Neural progenitor cell (in vitro differentiated cells): ENCODE measurements at regions not wholly inside any gene's neighbourhood (a gene's known extent, or its start where the extent isn't known, plus 50 kb on each side); places are given as distances from the start of the nearest gene placed in this dataset.

Source experiments
- DNase-seq: peaks from one replicate; pipeline ENCODE4 v3.0.0-alpha.2; 2016; ENCODE audit warnings: low spot score
- H2AFZ ChIP-seq: fragments of 200-600 bp; sonication (generic); replicated peaks from 2 replicates; pipeline ENCODE4 v1.6.1; 2016; ENCODE audit warnings: antibody characterized with exemption
- H3F3A ChIP-seq: fragments of 200-600 bp; sonication (generic); 2 replicates; pipeline ENCODE4 v1.6.1; 2016; ENCODE audit warnings: antibody characterized with exemption, low read depth
- H3K27ac ChIP-seq: fragments of 200-600 bp; sonication (generic); 2 replicates; pipeline ENCODE4 v1.5.1; 2016; ENCODE audit warnings: mild to moderate bottlenecking
- H3K27me3 ChIP-seq: fragments of 200-600 bp; sonication (generic); 2 replicates; pipeline ENCODE4 v1.6.1; 2016; ENCODE audit warnings: mild to moderate bottlenecking, moderate library complexity
- H3K36me3 ChIP-seq: fragments of 200-600 bp; sonication (generic); 2 replicates; pipeline ENCODE4 v1.5.1; 2016
- H3K4me1 ChIP-seq: fragments of 200-600 bp; sonication (generic); 2 replicates; pipeline ENCODE4 v1.6.1; 2016; ENCODE audit warnings: mixed run types
- H3K4me2 ChIP-seq: fragments of 200-600 bp; sonication (generic); 2 replicates; pipeline ENCODE4 v1.6.1; 2016
- H3K4me3 ChIP-seq: fragments of 200-600 bp; sonication (generic); 2 replicates; pipeline ENCODE4 v1.5.1; 2016
- H3K79me2 ChIP-seq: fragments of 200-600 bp; sonication (generic); 2 replicates; pipeline ENCODE4 v1.6.1; 2016; ENCODE audit warnings: low read depth
- H3K9ac ChIP-seq: fragments of 200-600 bp; sonication (generic); 2 replicates; pipeline ENCODE4 v1.6.1; 2016
- H3K9me3 ChIP-seq: fragments of 200-600 bp; sonication (generic); 2 replicates; pipeline ENCODE4 v1.5.1; 2016; ENCODE audit warnings: low read depth
- H4K20me1 ChIP-seq: fragments of 200-600 bp; sonication (generic); 2 replicates; pipeline ENCODE4 v1.6.1; 2016; ENCODE audit warnings: low read depth
- H3K27ac Mint-ChIP-seq: 3 replicates; pipeline ENCODE4 v1.8.0; 2021; ENCODE audit warnings: mixed read lengths
- H3K27me3 Mint-ChIP-seq: 2 replicates; pipeline ENCODE4 v1.8.0; 2022; ENCODE audit warnings: low read depth, mild to moderate bottlenecking, inconsistent platforms, moderate library complexity, mixed read lengths; ENCODE audit not compliant: insufficient read depth
- H3K36me3 Mint-ChIP-seq: 3 replicates; pipeline ENCODE4 v1.8.0; 2021; ENCODE audit warnings: mixed read lengths
- H3K4me1 Mint-ChIP-seq: 3 replicates; pipeline ENCODE4 v1.8.0; 2021; ENCODE audit warnings: mixed read lengths
- H3K4me3 Mint-ChIP-seq: 3 replicates; pipeline ENCODE4 v1.8.0; 2021; ENCODE audit warnings: mild to moderate bottlenecking, moderate library complexity, mixed read lengths
- H3K9me3 Mint-ChIP-seq: 3 replicates; pipeline ENCODE4 v1.8.0; 2020; ENCODE audit warnings: mixed read lengths
- EZH2 ChIP-seq: fragments of 200-600 bp; sonication (generic); IDR thresholded peaks from 2 replicates; pipeline ENCODE4 v1.6.1; 2017; ENCODE audit warnings: antibody characterized with exemption, mild to moderate bottlenecking, moderate library complexity
- EZH2phosphoT487 ChIP-seq: fragments of 200-600 bp; sonication (generic); IDR thresholded peaks from 2 replicates; pipeline ENCODE4 v1.6.1; 2017; ENCODE audit warnings: antibody characterized with exemption
- TF ChIP-seq, protein P1 (sequence below): fragments of 200-600 bp; sonication (generic); IDR thresholded peaks from 2 replicates; pipeline ENCODE4 v1.5.1; 2017; ENCODE audit warnings: antibody characterized with exemption, mild to moderate bottlenecking

DNA sequence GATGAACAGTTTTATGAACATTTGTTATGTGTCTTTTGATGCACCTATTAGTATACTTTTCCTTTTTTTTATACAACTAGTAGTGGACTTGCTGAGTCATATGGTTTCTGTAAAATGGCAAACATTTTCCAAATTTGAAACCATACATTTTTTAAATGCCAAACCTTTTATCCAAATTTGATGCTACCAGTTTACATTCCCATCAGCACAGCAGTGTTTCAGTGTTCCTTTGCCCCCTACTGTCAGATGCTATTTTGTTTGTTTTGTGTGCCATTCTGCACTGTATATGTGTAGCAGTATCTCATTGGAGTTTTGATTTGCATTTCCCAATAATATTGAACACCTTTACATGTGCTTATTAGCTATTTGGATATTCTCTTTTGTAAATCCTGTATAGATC, 219.4 kb downstream of the TANC2 start:
- no peaks in the 10 kb centered on the region for H3K27me3 Mint-ChIP-seq
- no peaks in the 10 kb centered on the region for H3F3A ChIP-seq
- H3K27me3 ChIP-seq = no peaks in the 10 kb centered on the region
- no peaks in the 10 kb centered on the region for H4K20me1 ChIP-seq
- H3K4me1 Mint-ChIP-seq = no peaks in the 10 kb centered on the region
- H3K4me2 ChIP-seq = no peak overlapping the region
- H3K36me3 Mint-ChIP-seq = peaks cover 22% of the 10 kb centered on the region
- TF ChIP-seq, protein P1, sequence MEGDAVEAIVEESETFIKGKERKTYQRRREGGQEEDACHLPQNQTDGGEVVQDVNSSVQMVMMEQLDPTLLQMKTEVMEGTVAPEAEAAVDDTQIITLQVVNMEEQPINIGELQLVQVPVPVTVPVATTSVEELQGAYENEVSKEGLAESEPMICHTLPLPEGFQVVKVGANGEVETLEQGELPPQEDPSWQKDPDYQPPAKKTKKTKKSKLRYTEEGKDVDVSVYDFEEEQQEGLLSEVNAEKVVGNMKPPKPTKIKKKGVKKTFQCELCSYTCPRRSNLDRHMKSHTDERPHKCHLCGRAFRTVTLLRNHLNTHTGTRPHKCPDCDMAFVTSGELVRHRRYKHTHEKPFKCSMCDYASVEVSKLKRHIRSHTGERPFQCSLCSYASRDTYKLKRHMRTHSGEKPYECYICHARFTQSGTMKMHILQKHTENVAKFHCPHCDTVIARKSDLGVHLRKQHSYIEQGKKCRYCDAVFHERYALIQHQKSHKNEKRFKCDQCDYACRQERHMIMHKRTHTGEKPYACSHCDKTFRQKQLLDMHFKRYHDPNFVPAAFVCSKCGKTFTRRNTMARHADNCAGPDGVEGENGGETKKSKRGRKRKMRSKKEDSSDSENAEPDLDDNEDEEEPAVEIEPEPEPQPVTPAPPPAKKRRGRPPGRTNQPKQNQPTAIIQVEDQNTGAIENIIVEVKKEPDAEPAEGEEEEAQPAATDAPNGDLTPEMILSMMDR = no peak
- no peak for TF ChIP-seq EZH2phosphoT487
- TF ChIP-seq EZH2 = no peak
- H3K27ac Mint-ChIP-seq = no peak overlapping the region
- H3K9me3 Mint-ChIP-seq = peaks cover 9% of the 10 kb centered on the region
- H3K9ac ChIP-seq = no peak overlapping the region
- no peak overlapping the region for H3K4me3 ChIP-seq
- no peaks in the 10 kb centered on the region for H3K4me1 ChIP-seq
- H2AFZ ChIP-seq = no peak overlapping the region
- no peak overlapping the region for H3K4me3 Mint-ChIP-seq
- no peaks in the 10 kb centered on the region for H3K36me3 ChIP-seq
- H3K27ac ChIP-seq = no peak overlapping the region
- no peak for DNase-seq
- no peaks in the 10 kb centered on the region for H3K9me3 ChIP-seq
- H3K79me2 ChIP-seq = no peaks in the 10 kb centered on the region

DNA sequence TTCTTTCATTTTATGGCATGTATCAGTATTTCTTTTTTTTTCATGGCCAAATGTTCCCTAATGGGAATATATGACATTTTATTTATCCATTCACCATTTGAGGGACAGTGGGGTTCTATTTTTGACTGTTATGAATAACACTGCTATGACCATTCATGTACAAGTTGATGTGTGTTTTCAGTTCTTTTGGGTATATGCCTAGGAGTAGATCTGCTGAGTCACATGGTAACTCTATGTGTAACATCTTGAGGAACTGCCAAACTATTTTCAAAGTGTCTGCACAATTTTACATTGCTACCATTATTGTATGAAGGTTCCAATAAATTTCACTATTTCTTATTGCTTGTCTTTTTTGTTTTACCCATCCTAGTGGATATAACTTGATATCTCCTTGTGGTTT, 223.0 kb downstream of the TANC2 start:
- DNase-seq = no peak
- Histone ChIP-seq H4K20me1 (no peaks in the 10 kb centered on the region), H3K36me3 (no peaks in the 10 kb centered on the region), H3K9me3 (no peaks in the 10 kb centered on the region), H3K9ac (no peak overlapping the region), H3K79me2 (no peaks in the 10 kb centered on the region), H3K27me3 (no peaks in the 10 kb centered on the region), H3F3A (no peaks in the 10 kb centered on the region), H3K4me1 (no peaks in the 10 kb centered on the region), H3K4me2 (no peak overlapping the region), H2AFZ (no peak overlapping the region), H3K27ac (no peak overlapping the region), H3K4me3 (no peak overlapping the region)
- TF ChIP-seq EZH2phosphoT487 = no peak
- TF ChIP-seq, protein P1 = no peak
- TF ChIP-seq EZH2 = no peak
- H3K4me1 Mint-ChIP-seq = no peaks in the 10 kb centered on the region
- no peak overlapping the region for H3K4me3 Mint-ChIP-seq
- no peaks in the 10 kb centered on the region for H3K27me3 Mint-ChIP-seq
- no peaks in the 10 kb centered on the region for H3K9me3 Mint-ChIP-seq
- no peak overlapping the region for H3K27ac Mint-ChIP-seq
- peaks cover 11% of the 10 kb centered on the region for H3K36me3 Mint-ChIP-seq

DNA sequence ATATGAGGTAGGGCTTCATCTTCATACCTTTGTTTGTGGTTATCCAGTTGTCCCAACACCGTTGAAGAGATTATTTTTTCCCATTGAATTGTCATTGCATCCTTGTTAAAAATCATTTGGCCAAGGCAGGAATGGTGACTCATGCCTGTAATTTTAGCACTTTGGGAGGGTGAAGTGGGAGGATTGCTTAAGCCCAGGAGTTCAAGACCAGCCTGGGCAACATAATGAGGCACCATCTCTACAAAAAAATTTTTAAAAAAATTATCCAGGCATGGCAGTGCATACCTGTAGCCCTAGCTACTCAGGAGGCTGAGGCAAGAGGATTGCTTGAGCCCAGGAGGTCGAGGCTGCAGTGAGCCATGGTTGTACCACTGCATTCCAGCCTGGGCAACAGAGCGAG, 223.9 kb downstream of the TANC2 start:
- Mint-ChIP-seq H3K27ac (no peak overlapping the region), H3K27me3 (no peaks in the 10 kb centered on the region), H3K36me3 (peaks cover 11% of the 10 kb centered on the region), H3K4me3 (no peak overlapping the region), H3K4me1 (no peaks in the 10 kb centered on the region), H3K9me3 (no peaks in the 10 kb centered on the region)
- H3F3A ChIP-seq = no peaks in the 10 kb centered on the region
- DNase-seq = no peak
- H2AFZ ChIP-seq = no peak overlapping the region
- H3K4me3 ChIP-seq = no peak overlapping the region
- no peaks in the 10 kb centered on the region for H3K79me2 ChIP-seq
- H3K9ac ChIP-seq = no peak overlapping the region
- H3K4me2 ChIP-seq = no peak overlapping the region
- no peak overlapping the region for H3K27ac ChIP-seq
- H3K27me3 ChIP-seq = no peaks in the 10 kb centered on the region
- TF ChIP-seq EZH2 (no peak), EZH2phosphoT487 (no peak)
- TF ChIP-seq, protein P1 = no peak
- no peaks in the 10 kb centered on the region for H3K36me3 ChIP-seq
- no peaks in the 10 kb centered on the region for H3K4me1 ChIP-seq
- H4K20me1 ChIP-seq = no peaks in the 10 kb centered on the region
- H3K9me3 ChIP-seq = no peaks in the 10 kb centered on the region
